SJSA1 (cell line): ENCODE measurements at regions not wholly inside any gene's neighbourhood (a gene's known extent, or its start where the extent isn't known, plus 50 kb on each side); places are given as distances from the start of the nearest gene placed in this dataset.

ENCODE experiments used
- DNase-seq, 2 experiments: peaks; one replicate each; pipeline ENCODE4 v3.0.0-alpha.2; 2015 to 2020; ENCODE audit warnings: low spot score in 2 of 2, low read depth in 1 of 2
- H3K27ac ChIP-seq: fragments of 250-450 bp; sonication (Bioruptor Pico); 2 replicates; pipeline ENCODE4 v1.5.1; 2020; ENCODE audit warnings: mild to moderate bottlenecking, moderate library complexity
- H3K27me3 ChIP-seq: fragments of 250-450 bp; sonication (Bioruptor Pico); replicated peaks from 2 replicates; pipeline ENCODE4 v1.5.1; 2020; ENCODE audit warnings: mild to moderate bottlenecking, moderate library complexity
- H3K36me3 ChIP-seq: fragments of 250-450 bp; sonication (Bioruptor Pico); 2 replicates; pipeline ENCODE4 v1.5.1; 2020; ENCODE audit warnings: mild to moderate bottlenecking
- H3K4me1 ChIP-seq: fragments of 250-450 bp; sonication (Bioruptor Pico); replicated peaks from 2 replicates; pipeline ENCODE4 v1.6.1; 2021; ENCODE audit warnings: mild to moderate bottlenecking
- H3K4me3 ChIP-seq: fragments of 250-450 bp; sonication (Bioruptor Pico); 2 replicates; pipeline ENCODE4 v1.5.1; 2020; ENCODE audit warnings: mild to moderate bottlenecking
- H3K9me3 ChIP-seq: fragments of 250-450 bp; sonication (Bioruptor Pico); replicated peaks from 2 replicates; pipeline ENCODE4 v1.5.1; 2020; ENCODE audit warnings: mild to moderate bottlenecking

- DNase-seq: no peak
- Histone ChIP-seq H3K4me1 (no peaks in the 10 kb centered on the region), H3K27ac (no peak overlapping the region), H3K4me3 (no peak overlapping the region), H3K9me3 (no peaks in the 10 kb centered on the region), H3K27me3 (no peaks in the 10 kb centered on the region), H3K36me3 (no peaks in the 10 kb centered on the region)
Measured at GRCh38 chr2:217482056-217482710, 520.6 kb downstream of the TNS1 start.

- DNase-seq: no peak
- no peaks in the 10 kb centered on the region for H3K36me3 ChIP-seq
- H3K9me3 ChIP-seq: no peaks in the 10 kb centered on the region
- H3K27me3 ChIP-seq: no peaks in the 10 kb centered on the region
- H3K4me3 ChIP-seq: no peak overlapping the region
- H3K27ac ChIP-seq: no peak overlapping the region
- no peaks in the 10 kb centered on the region for H3K4me1 ChIP-seq
Measured at GRCh38 chr2:217481577-217481976, 521.2 kb downstream of the TNS1 start.

DNA sequence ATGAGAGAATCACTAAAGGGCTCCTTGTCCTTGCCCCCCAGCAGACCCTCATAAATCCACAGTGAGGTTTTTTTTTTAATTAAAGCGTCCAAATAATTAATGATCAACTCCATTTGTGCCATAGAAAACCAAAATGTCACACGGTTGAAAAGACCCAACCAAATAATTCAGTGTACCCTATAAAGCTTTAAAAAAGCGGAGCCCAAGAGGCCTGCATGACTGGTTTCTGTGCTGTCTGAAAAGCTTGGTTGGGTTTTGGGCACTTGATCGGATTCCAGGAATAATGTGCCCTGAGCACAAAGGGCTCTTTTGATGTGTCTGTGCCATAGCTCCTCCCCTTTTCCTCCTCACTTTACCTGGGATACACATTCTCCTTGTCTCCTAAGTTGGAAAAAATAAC, 523.2 kb downstream of the TNS1 start:
- Histone ChIP-seq H3K4me1 (no peaks in the 10 kb centered on the region), H3K4me3 (no peak overlapping the region), H3K27ac (no peak overlapping the region), H3K27me3 (no peaks in the 10 kb centered on the region), H3K9me3 (no peaks in the 10 kb centered on the region), H3K36me3 (no peaks in the 10 kb centered on the region)
- no peak for DNase-seq

GRCh38 chr2:217478831-217479455, 523.9 kb downstream of the TNS1 start:
- no peaks in the 10 kb centered on the region for H3K4me1 ChIP-seq
- H3K4me3 ChIP-seq: no peak overlapping the region
- DNase-seq: no peak
- no peaks in the 10 kb centered on the region for H3K9me3 ChIP-seq
- no peaks in the 10 kb centered on the region for H3K27me3 ChIP-seq
- no peak overlapping the region for H3K27ac ChIP-seq
- no peaks in the 10 kb centered on the region for H3K36me3 ChIP-seq

- Histone ChIP-seq H3K27ac (no peak overlapping the region), H3K4me3 (no peak overlapping the region), H3K36me3 (no peaks in the 10 kb centered on the region), H3K9me3 (no peaks in the 10 kb centered on the region), H3K27me3 (no peaks in the 10 kb centered on the region), H3K4me1 (no peaks in the 10 kb centered on the region)
- no peak for DNase-seq
Measured at GRCh38 chr2:217477583-217477982, 525.2 kb downstream of the TNS1 start.

GRCh38 chr2:217475791-217476190, 527.0 kb downstream of the TNS1 start:
- Histone ChIP-seq H3K9me3 (no peaks in the 10 kb centered on the region), H3K4me1 (no peaks in the 10 kb centered on the region), H3K36me3 (no peaks in the 10 kb centered on the region), H3K4me3 (no peak overlapping the region), H3K27ac (no peak overlapping the region), H3K27me3 (no peaks in the 10 kb centered on the region)
- DNase-seq: no peak

GRCh38 chr2:217475101-217475500, 527.7 kb downstream of the TNS1 start:
- H3K4me3 ChIP-seq: no peak overlapping the region
- H3K27me3 ChIP-seq: no peaks in the 10 kb centered on the region
- H3K27ac ChIP-seq: no peak overlapping the region
- no peaks in the 10 kb centered on the region for H3K36me3 ChIP-seq
- no peaks in the 10 kb centered on the region for H3K9me3 ChIP-seq
- no peak for DNase-seq
- no peaks in the 10 kb centered on the region for H3K4me1 ChIP-seq

GRCh38 chr2:217471319-217471718, 531.5 kb downstream of the TNS1 start:
- no peaks in the 10 kb centered on the region for H3K4me1 ChIP-seq
- no peaks in the 10 kb centered on the region for H3K36me3 ChIP-seq
- no peak overlapping the region for H3K4me3 ChIP-seq
- no peaks in the 10 kb centered on the region for H3K27me3 ChIP-seq
- no peaks in the 10 kb centered on the region for H3K9me3 ChIP-seq
- DNase-seq: no peak
- no peak overlapping the region for H3K27ac ChIP-seq

DNA sequence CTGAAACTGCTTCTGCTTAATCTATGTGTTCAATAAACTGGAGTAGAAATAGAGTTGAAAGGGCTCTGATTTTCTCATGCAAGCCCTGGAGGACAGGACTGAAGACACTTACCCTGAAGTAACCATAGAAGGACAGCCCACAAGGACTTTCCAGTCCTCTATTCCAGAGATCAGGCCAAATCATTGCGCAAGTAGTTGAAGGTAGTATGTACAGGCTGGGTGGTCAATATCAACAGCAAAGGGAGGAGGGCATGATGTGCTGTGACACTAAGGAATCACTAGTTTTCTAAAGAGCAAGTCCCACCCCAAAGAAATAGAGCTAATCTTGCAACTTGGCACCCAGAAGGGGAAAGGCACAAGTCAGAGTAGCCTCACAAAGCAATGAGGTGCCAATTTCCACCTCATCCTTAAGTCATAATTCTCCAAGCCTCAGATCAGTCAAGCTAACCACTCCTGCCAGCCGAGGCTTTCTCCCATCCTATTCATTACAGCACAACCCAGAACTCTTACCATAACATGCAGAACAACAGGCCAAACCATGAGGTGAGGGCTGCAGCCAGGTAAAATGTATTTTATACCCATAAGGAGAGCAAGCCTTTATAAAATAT, 533.5 kb downstream of the TNS1 start:
- no peaks in the 10 kb centered on the region for H3K9me3 ChIP-seq

GRCh38 chr2:217468042-217468830, 534.6 kb downstream of the TNS1 start:
- Histone ChIP-seq H3K27me3 (no peaks in the 10 kb centered on the region), H3K9me3 (no peaks in the 10 kb centered on the region), H3K36me3 (no peaks in the 10 kb centered on the region), H3K27ac (no peak overlapping the region), H3K4me1 (no peaks in the 10 kb centered on the region), H3K4me3 (no peak overlapping the region)
- DNase-seq: no peak

More for the DNA sequence above, 533.5 kb downstream of the TNS1 start:
- Histone ChIP-seq H3K27ac (no peak overlapping the region), H3K27me3 (no peaks in the 10 kb centered on the region), H3K4me3 (no peak overlapping the region), H3K36me3 (no peaks in the 10 kb centered on the region), H3K4me1 (no peaks in the 10 kb centered on the region)
- no peak for DNase-seq

GRCh38 chr2:217467331-217467730, 535.5 kb downstream of the TNS1 start:
- Histone ChIP-seq H3K9me3 (no peaks in the 10 kb centered on the region), H3K27ac (no peak overlapping the region), H3K4me1 (no peaks in the 10 kb centered on the region), H3K4me3 (no peak overlapping the region), H3K27me3 (no peaks in the 10 kb centered on the region), H3K36me3 (no peaks in the 10 kb centered on the region)
- DNase-seq: no peak

DNA sequence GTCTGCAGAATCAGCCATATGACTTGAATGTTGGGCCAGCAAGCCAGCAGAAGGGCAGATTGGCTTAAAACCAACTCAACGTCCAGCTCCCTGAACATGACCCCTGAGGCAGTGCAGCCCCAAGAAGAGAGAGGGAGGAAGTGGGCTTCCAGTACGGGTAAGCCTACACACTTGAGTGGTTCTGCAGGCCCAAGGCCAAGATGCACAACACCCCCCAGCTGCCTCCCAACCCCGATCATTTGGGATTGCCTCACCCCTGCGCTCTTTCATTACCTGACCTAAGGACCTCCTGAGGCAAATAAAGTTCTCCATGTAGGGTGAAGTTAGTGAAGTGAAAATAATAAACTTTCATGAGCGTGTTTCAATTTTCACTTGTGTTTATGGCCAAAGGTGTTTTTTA, 536.0 kb downstream of the TNS1 start:
- Histone ChIP-seq H3K27me3 (no peaks in the 10 kb centered on the region), H3K36me3 (no peaks in the 10 kb centered on the region), H3K27ac (no peak overlapping the region), H3K9me3 (no peaks in the 10 kb centered on the region), H3K4me3 (no peak overlapping the region), H3K4me1 (no peaks in the 10 kb centered on the region)
- no peak for DNase-seq

DNA sequence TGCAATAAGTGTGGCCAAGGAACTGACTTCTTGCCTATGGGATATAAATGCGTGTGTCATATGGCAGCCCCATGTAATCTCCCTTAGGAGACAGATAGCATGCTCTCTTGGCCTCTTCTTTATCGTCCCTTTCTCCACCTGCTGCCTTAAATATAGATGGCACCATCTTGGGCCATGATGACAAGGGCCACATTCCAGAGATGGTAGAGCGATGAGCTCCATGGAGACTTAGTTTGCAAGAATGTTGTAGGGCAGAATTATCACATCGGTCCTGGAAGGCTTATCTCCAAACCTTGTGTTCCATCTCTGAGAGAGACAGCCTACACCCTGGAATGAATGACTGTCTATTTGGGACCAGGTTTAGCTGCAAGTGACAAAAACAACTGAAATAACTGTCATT, 536.7 kb downstream of the TNS1 start:
- Histone ChIP-seq H3K4me3 (no peak overlapping the region), H3K27ac (no peak overlapping the region), H3K9me3 (no peaks in the 10 kb centered on the region), H3K27me3 (no peaks in the 10 kb centered on the region), H3K4me1 (no peaks in the 10 kb centered on the region), H3K36me3 (no peaks in the 10 kb centered on the region)
- DNase-seq: no peak

DNA sequence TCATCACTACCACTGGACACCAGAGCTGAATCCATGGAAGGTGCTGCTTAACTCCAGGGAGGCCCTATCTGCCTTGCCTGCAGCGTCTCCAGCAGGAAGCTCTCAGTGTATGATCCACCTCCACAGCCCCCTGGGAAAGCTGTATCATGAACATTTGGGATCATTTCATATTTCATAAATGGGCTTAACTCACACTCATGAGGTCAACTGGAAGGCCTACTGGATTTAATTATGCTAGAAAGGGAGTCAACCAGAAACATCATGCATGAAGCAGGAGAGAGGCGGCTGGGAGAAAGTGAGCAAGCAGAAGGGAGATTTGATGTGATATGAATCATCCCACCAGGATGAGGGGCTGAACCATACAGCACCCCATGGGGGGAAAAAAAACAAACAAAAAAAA, 537.7 kb downstream of the TNS1 start:
- Histone ChIP-seq H3K36me3 (no peaks in the 10 kb centered on the region), H3K4me1 (no peaks in the 10 kb centered on the region), H3K4me3 (no peak overlapping the region), H3K27me3 (no peaks in the 10 kb centered on the region), H3K27ac (no peak overlapping the region), H3K9me3 (no peaks in the 10 kb centered on the region)
- no peak for DNase-seq
